K562 (cell line): ENCODE measurements at regions not wholly inside any gene's neighbourhood (a gene's known extent, or its start where the extent isn't known, plus 50 kb on each side); places are given as distances from the start of the nearest gene placed in this dataset.

Source experiments
- CHD1 ChIP-seq: fragments of 200-600 bp; sonication (generic); IDR thresholded peaks from one replicate; pipeline ENCODE4 v1.6.1; 2012; ENCODE audit warnings: mild to moderate bottlenecking, moderate library complexity, low read length, inconsistent platforms
- CHD4 ChIP-seq: fragments of 200-600 bp; sonication (generic); IDR thresholded peaks from 3 replicates; pipeline ENCODE4 v1.6.1; 2012; ENCODE audit warnings: low read depth, mild to moderate bottlenecking, mixed read lengths, low read length, inconsistent platforms; ENCODE audit not compliant: insufficient read depth, insufficient replicate concordance, poor library complexity, severe bottlenecking
- TEAD1 ChIP-seq, 2 experiments: fragments of 450-650 bp in 1 of 2; sonication (generic) in 1 of 2; formaldehyde crosslinking; IDR thresholded peaks; 2 replicates each; pipeline versions ENCODE4 v1.4.0 to v1.8.0; 2020 to 2022; ENCODE audit warnings: mild to moderate bottlenecking in 2 of 2, missing genetic modification reagents in 1 of 2
- THAP12 ChIP-seq: fragments of 250-450 bp; sonication (Bioruptor Pico); IDR thresholded peaks from 2 replicates; pipeline ENCODE4 v1.9.0; 2021; ENCODE audit warnings: mild to moderate bottlenecking, inconsistent platforms
- ZNF165 ChIP-seq: fragments of 250-450 bp; sonication (Bioruptor Pico); IDR thresholded peaks from 2 replicates; pipeline ENCODE4 v1.4.0; 2020; ENCODE audit warnings: borderline replicate concordance
- TF ChIP-seq, protein P1 (sequence below): fragments of 450-650 bp; IDR thresholded peaks from 2 replicates; pipeline ENCODE4 v1.6.1; 2018; ENCODE audit not compliant: partially characterized antibody

DNA sequence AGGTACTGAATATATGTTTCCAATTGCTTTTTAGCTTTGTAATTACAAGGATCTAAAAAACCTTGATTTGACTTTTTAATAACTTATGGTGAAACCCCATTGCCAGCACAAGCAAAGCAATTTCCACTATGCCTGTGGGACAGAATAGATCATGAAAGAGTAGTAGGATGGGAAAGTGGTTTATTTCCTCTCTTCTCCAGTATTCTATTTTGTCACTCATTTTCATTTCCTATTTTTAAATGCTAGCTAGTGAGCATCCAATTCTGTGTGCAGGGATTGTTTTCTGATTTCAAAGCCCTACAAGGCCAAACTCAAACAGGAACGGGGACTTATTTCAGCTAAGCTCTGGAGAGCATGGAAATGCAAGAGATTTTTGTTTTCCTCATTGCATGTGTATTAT, 132.0 kb upstream of the TGFBR2 start (continued):
- TF ChIP-seq, protein P1, sequence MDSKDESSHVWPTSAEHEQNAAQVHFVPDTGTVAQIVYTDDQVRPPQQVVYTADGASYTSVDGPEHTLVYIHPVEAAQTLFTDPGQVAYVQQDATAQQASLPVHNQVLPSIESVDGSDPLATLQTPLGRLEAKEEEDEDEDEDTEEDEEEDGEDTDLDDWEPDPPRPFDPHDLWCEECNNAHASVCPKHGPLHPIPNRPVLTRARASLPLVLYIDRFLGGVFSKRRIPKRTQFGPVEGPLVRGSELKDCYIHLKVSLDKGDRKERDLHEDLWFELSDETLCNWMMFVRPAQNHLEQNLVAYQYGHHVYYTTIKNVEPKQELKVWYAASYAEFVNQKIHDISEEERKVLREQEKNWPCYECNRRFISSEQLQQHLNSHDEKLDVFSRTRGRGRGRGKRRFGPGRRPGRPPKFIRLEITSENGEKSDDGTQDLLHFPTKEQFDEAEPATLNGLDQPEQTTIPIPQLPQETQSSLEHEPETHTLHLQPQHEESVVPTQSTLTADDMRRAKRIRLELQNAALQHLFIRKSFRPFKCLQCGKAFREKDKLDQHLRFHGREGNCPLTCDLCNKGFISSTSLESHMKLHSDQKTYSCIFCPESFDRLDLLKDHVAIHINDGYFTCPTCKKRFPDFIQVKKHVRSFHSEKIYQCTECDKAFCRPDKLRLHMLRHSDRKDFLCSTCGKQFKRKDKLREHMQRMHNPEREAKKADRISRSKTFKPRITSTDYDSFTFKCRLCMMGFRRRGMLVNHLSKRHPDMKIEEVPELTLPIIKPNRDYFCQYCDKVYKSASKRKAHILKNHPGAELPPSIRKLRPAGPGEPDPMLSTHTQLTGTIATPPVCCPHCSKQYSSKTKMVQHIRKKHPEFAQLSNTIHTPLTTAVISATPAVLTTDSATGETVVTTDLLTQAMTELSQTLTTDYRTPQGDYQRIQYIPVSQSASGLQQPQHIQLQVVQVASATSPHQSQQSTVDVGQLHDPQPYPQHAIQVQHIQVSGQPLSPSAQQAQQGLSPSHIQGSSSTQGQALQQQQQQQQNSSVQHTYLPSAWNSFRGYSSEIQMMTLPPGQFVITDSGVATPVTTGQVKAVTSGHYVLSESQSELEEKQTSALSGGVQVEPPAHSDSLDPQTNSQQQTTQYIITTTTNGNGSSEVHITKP = no peak
- no peak for TF ChIP-seq CHD1
- TF ChIP-seq CHD4 = no peak
- no peak for TF ChIP-seq ZNF165
- no peak for TF ChIP-seq THAP12 (CRISPR knock-in tag)
- TF ChIP-seq TEAD1 (CRISPR knock-in tag; IDR thresholded peaks at IDR 0.05) = no peak
